RWPE1 (cell line): ENCODE measurements at regions not wholly inside any gene's neighbourhood (a gene's known extent, or its start where the extent isn't known, plus 50 kb on each side); places are given as distances from the start of the nearest gene placed in this dataset.

Experiments used
- CTCF ChIA-PET: fragments of 350-600 bp; sonication (Branson Sonifier 250); formaldehyde crosslinking; extraction: SDS; loops from one replicate; lab custom pipeline; 2021; lab: Yijun Ruan, JAX
- POLR2A ChIA-PET: fragments of 400-600 bp; formaldehyde crosslinking; extraction: SDS; loops from one replicate; lab custom pipeline; 2020; ENCODE audit warnings: antibody characterized with exemption; ENCODE audit not compliant: low non-redundant PET; lab: Yijun Ruan, JAX
- DNase-seq: peaks from one replicate; pipeline ENCODE4 v3.0.0; 2012; ENCODE audit warnings: low spot score
- H3K27ac ChIP-seq: fragments of 450-650 bp; 2 replicates; pipeline ENCODE4 v1.5.1; 2017
- TF ChIP-seq, protein P1 (sequence below): fragments of 450-650 bp; conservative IDR thresholded peaks from 2 replicates; pipeline ENCODE4 v1.5.1; 2017; ENCODE audit warnings: low read depth, mild to moderate bottlenecking

DNA sequence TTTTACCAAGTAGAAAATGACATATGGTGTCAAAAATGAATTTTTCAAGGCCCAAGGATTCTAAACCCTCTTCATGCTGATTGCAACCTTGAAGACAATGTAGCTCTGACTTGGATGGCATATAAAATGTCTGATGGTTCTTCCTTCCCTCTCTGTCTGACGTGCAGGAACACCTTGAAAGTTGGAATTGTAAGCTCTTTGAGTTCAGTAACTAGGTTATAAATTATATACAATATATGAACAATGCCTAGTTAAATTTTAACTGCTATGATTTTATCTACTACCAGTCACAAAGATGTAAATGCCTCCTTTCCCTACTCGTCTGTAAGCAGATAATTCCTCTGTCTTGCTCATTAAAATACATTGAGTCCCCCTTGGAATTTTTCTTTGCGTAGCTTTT, 89.5 kb upstream of the TMEM17 start:
- ChIA-PET POLR2A (no interaction called here), CTCF (no interaction called here)
- DNase-seq, result no peak

DNA sequence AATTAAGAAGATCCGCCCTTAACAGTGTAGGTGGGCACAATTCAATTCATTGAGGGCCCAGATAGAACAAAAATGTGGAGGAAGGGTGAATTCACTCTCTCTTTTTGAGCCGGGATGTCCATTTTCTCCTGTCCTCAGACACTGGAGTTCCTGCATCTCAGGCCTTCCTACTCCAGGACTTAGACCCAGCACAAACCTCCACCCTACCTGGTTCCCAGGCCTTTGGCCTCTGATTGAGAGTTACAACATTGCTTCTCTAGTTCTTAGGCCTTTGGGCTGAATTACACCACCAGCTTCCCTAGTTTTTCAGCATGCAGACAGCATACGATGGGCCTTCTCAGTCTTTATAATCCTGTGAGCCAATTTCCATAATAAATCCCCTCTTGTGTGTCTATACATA, 87.8 kb upstream of the TMEM17 start:
- no peak for DNase-seq
- TF ChIP-seq, protein P1, sequence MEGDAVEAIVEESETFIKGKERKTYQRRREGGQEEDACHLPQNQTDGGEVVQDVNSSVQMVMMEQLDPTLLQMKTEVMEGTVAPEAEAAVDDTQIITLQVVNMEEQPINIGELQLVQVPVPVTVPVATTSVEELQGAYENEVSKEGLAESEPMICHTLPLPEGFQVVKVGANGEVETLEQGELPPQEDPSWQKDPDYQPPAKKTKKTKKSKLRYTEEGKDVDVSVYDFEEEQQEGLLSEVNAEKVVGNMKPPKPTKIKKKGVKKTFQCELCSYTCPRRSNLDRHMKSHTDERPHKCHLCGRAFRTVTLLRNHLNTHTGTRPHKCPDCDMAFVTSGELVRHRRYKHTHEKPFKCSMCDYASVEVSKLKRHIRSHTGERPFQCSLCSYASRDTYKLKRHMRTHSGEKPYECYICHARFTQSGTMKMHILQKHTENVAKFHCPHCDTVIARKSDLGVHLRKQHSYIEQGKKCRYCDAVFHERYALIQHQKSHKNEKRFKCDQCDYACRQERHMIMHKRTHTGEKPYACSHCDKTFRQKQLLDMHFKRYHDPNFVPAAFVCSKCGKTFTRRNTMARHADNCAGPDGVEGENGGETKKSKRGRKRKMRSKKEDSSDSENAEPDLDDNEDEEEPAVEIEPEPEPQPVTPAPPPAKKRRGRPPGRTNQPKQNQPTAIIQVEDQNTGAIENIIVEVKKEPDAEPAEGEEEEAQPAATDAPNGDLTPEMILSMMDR, result no peak
- POLR2A ChIA-PET, result no interaction called here
- no peak overlapping the region for H3K27ac ChIP-seq
- CTCF ChIA-PET, result interaction anchor here (0.5 kb wide), 1 partner anchor 75 kb away, joined by 4 read pairs; no protein-coding TSS in a partner anchor

More for the DNA sequence above, 89.5 kb upstream of the TMEM17 start:
- TF ChIP-seq, protein P1, result no peak
- no peak overlapping the region for H3K27ac ChIP-seq

DNA sequence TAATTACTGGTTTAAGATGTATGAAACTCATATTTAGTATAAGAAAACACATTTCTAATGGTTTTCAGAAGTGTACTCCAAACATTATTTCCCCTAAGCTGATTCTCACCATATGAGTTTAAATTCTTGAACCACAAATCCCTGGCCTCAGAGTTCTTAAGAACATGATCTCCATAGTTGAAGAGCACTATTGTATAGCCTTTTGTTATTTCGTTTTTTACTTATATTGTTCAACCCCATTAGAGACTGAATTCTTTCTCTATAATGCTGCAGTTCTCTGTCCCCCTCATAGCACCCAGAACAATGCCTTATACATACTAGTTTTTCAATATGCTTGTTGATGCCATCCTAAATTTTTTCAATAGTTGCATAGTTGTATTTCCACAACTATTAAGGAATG, 85.5 kb upstream of the TMEM17 start:
- ChIA-PET POLR2A (no interaction called here), CTCF (no interaction called here)
- TF ChIP-seq, protein P1, result no peak
- no peak overlapping the region for H3K27ac ChIP-seq
- no peak for DNase-seq

DNA sequence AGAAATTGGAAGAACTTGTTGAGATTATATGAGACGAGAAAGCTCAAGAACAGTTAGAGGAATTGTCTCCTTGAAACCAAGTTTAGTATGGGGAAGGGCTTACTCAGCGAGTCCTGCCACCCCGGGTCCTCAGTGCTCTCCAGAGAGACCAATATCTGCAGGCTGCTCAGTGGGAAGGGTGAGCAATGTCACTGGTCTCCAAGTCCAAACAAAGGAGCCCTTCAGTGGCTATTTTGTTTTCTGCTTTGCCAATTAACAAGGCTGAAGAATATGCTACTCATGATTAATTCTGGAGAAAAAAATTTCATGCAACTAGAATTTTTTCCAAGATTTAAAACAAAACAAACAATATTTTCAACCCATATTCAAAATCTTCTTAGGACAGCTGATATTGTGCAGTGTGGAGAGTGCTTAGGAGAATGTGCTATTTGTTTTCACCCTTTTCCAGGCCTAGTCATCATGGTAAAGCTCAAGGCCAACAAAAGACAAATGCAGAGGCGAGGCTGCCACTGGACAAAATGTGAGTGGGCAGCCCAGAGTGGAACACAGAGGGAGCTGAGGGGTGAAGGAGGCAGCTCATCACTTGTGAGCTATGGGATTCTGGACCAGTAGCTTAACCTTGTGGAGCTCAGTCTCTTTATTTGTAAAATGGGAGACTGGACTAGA, 83.8 kb upstream of the TMEM17 start:
- POLR2A ChIA-PET, result no interaction called here

DNA sequence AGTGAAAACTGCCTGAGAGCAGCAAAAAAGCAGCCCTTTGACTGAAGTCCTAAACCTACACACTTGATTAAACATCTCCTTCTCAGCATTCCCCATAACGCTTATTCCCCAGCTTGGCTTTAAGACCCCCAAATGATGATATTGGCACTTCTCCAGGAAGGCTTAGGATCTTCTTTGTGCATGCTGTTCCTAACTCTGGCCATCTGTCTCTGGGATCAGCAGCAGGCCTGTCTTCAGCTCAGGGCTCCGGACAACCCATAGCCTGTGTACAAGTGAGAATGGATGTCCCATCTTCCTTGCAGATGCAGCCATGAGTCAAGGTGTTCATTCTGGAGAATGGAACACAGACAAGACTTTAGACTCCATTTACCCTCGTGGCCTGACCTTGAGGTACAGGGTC, 81.6 kb upstream of the TMEM17 start:
- ChIA-PET CTCF (no interaction called here), POLR2A (no interaction called here)
- TF ChIP-seq, protein P1, result no peak
- no peak overlapping the region for H3K27ac ChIP-seq
- DNase-seq, result no peak

More for the DNA sequence above, 83.8 kb upstream of the TMEM17 start:
- H3K27ac ChIP-seq, result no peak overlapping the region
- CTCF ChIA-PET, result interaction anchor here (0.5 kb wide), 1 partner anchor 984 kb away, joined by 4 read pairs; no protein-coding TSS in a partner anchor
- TF ChIP-seq, protein P1, result no peak
- no peak for DNase-seq

DNA sequence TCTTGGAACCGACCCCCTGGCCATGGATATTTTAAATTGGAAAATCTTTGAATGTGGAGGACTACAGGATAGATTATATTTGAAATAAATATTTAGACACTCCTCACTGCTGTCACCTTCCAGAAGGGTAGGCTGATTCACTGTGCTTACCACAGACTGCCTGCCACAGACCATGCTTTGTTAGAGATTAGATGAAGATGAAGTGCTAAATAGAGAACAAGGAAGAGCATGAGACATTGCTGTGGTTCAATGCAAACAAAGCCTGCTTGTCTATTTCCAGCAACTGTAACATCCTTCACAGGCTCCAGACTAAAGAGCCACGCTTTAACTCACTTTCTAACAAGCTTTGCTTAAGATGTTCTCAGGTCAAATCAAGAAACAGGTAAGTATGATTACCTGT, 81.0 kb upstream of the TMEM17 start:
- ChIA-PET POLR2A (no interaction called here), CTCF (no interaction called here)
- no peak overlapping the region for H3K27ac ChIP-seq
- no peak for DNase-seq
- TF ChIP-seq, protein P1, result no peak
